GM21576 (cell line): ENCODE measurements at regions not wholly inside any gene's neighbourhood (a gene's known extent, or its start where the extent isn't known, plus 50 kb on each side); places are given as distances from the start of the nearest gene placed in this dataset.
"Not testable (repeated sequence)": the region's sequence is repeated elsewhere in the genome, so short reads cannot be mapped to it uniquely, and the experiment has no call there.

Experiments
- ATAC-seq: cut with Tn5 transposase; IDR thresholded peaks from one replicate; pipeline ENCODE4 v1.9.1; 2021; ENCODE audit warnings: mild to moderate bottlenecking, moderate library complexity; ENCODE audit not compliant: unreplicated experiment

GRCh38 chr4:103324811-103325210, 126.7 kb upstream of the CENPE start:
- no peak for ATAC-seq

DNA sequence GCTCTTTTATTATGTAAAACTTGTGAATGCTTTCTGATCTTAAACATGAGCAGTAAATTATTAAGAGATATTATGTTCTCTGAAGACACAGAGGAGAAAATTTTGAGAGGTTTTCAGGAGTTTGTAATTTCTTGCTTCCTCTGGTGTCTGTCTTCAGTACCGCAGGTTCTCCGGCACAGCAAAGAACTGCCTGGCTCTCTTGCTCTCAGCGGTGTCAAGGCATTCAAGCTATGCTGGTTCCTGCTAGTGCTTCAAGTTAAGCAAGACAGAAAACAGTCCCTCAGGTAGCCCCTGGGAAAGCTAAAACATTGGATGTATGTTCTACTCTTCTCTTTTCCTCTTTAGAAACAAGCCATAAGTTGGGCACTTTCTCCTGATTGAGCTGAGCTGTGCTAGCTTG, 120.2 kb upstream of the CENPE start:
- no peak for ATAC-seq

GRCh38 chr4:103308248-103308561, 110.1 kb upstream of the CENPE start:
- no peak for ATAC-seq

GRCh38 chr4:103307453-103308247, 109.5 kb upstream of the CENPE start:
- no peak for ATAC-seq

DNA sequence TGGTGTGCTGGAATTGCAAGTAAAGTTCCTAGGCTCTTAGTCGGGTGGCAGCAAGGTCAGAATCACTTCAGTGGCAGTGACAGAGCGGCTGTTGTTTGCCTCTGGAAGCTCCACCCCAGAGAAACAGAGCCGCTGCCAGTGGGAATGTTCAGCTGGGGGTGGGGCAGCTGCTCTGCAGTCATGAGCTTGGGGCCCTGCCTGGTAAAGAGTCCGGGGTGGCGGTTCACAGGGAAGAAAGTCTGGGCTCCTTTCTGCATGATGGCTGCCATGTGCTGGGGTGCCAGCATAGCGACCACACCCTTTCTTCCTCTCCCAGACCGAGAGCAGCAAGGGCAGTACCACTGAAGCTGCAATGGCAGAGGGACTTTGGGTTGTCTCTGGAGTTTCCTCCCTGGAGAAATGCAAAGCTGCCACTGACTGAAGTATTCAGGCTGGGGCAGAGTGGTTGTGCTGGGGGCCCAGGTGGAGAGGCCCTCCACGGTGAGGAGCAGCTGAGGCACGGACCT, 108.8 kb upstream of the CENPE start:
- ATAC-seq: no peak

- ATAC-seq: no peak
Observed at GRCh38 chr4:103305355-103305754, 107.2 kb upstream of the CENPE start.

GRCh38 chr4:103303011-103303410, 104.9 kb upstream of the CENPE start:
- no peak for ATAC-seq

DNA sequence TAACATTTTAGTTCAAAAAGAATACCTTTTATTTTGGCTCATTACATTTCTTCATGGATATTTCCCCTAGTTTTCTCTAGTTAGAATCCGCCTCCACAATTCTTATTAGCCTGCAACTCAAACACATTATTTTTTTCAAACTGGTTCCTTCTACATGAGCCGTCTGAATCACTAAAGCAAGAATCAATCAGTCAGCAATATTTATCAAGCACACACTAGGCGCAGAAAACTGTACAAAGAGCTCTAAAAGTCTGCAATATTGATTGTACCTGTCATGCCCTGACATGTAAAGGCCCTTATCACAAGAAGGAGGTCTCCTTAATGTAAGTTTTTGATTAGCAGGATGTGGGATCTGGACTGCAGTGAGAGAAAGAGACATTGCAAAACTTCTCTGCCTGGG, 94.8 kb upstream of the CENPE start:
- ATAC-seq: no peak

DNA sequence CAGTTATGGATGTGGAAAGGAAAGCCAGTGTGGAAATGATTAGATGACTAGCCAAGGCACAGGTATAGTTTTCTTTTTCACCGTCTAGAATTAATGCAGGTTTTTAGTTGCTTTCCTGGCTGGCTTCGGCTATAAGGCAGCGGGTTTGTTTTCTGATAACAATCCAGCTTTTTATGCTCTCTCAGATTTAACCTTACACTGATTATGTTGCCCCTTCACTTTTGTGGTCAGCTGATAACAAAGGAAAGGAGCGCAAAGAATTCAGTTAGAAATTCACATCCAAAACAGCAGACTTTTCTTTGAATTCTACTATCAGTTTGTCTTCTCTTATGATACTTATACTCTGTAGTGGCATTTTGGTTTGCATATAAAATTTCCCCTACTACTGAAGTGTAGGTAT, 94.2 kb upstream of the CENPE start:
- no peak for ATAC-seq

DNA sequence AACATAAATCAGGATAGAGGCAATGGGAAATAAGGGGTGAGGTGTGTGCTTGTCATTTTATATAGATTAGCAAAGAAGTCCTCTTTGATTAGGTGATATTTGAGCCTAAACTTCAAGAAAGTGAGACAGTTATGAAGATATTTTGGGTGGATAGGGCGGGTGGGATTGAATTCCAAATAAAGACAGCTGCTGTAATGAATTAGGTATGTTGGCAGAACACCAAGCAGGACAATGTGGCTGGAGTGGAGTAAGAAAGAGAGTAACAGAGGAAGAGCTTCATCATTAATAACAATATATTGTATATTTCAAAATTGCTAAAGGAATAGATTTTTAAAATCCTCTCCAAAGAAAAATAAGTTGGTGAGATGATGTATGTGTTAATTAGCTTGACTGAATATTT, 91.0 kb upstream of the CENPE start:
- ATAC-seq: no peak

DNA sequence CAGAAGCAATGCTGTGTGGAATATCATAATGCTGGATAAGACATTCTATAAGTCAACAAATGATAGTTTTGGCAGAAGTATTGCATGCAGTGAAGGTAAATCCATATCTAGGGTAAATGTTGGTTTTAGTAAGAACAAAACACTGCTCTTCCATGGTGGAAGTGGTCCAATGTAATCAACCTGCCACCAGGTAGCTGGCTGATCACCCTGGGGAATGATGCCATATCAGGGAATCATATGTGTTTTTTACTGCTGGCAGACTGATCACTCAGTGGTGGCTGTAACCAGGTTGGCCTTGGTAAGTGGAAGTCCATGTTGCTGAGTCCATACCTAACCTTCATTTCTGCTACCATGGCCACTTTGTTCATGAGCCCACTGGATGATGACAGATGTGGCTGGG, 74.0 kb upstream of the CENPE start:
- no peak for ATAC-seq

DNA sequence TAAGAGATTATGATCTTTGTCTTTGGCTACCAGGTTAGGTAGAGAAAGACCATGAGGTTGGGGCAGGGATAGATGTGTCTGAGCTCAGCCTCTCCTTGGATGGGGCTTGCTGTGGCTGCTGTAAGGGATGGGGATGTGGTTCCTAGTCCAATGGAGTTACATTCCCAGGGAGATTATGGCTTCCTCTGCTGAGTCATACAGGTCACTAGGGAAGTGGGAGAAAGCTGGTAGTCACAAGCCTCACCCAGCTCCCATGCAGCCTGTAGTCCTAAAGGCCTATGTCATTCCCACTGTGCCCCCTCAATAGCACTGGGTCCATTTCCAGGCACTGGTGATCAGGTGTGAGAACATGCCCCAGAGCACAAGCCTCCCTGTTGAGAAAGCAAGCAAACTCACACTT, 70.6 kb upstream of the CENPE start:
- no peak for ATAC-seq

DNA sequence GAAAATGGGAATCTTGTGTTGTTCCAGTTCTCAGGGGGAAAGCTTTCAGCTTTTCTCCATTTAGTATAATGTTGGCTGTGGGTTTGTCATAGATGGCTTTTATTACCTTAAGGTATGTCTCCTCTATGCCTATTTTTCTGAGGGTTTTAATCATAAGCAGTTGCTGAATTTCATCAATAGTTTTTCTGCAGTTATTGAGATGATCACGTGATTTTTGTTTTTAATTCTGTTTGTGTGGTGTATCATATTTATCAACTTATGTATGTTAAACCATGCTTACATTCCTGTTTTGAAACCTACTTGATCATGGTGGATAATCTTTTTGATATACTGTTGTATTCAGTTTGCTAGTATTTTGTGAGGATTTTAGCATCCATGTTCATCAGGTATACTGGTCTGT, 66.8 kb upstream of the CENPE start:
- ATAC-seq: no peak

- not testable (repeated sequence) for ATAC-seq
Observed at GRCh38 chr4:103256068-103256467, 57.9 kb upstream of the CENPE start.
